NCI-H1436 (cell line): ENCODE measurements at regions not wholly inside any gene's neighbourhood (a gene's known extent, or its start where the extent isn't known, plus 50 kb on each side); places are given as distances from the start of the nearest gene placed in this dataset.
"Not testable (repeated sequence)": the region's sequence is repeated elsewhere in the genome, so short reads cannot be mapped to it uniquely, and the experiment has no call there.

Source experiments
- DNase-seq: peaks from one replicate; lab custom pipeline; 2025; lab: John Stamatoyannopoulos, UW

- not testable (repeated sequence) for DNase-seq
Observed at GRCh38 chr1:56118676-56119075, 460.7 kb downstream of the PLPP3 start.

GRCh38 chr1:56115701-56116100 is 463.7 kb downstream of the PLPP3 start:
- no peak for DNase-seq

GRCh38 chr1:56113679-56114078 is 465.7 kb downstream of the PLPP3 start:
- DNase-seq, result no peak

DNA sequence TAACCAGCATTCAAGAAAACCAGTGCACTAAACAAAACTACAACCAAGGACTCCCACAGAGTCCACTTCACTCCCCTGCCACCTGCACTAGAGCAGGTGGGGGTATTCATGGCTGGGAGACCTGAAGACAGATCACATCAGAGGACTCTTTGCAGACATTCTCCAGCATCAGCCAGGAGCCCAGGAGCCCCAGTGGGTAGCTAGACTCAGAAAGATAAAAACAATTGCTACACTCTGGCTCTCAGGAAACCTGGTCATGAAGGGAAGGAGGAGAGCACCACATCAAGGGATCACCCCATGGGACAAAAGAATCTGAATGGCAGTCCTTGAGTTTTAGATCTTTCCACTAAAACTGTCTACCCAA is 472.1 kb downstream of the PLPP3 start:
- no peak for DNase-seq

GRCh38 chr1:56106531-56107274 is 472.7 kb downstream of the PLPP3 start:
- no peak for DNase-seq

GRCh38 chr1:56105397-56105796 is 474.0 kb downstream of the PLPP3 start:
- DNase-seq, result no peak

- no peak for DNase-seq
Observed at GRCh38 chr1:56099766-56100265, 479.5 kb downstream of the PLPP3 start.

- DNase-seq, result no peak
Observed at GRCh38 chr1:56098946-56099345, 480.4 kb downstream of the PLPP3 start.

- DNase-seq, result no peak
Observed at GRCh38 chr1:56097713-56098112, 481.6 kb downstream of the PLPP3 start.

- DNase-seq, result no peak
Observed at GRCh38 chr1:56095696-56096665, 483.4 kb downstream of the PLPP3 start.

- DNase-seq, result no peak
Observed at GRCh38 chr1:56094168-56094567, 485.2 kb downstream of the PLPP3 start.

- DNase-seq, result no peak
Observed at GRCh38 chr1:56092684-56093570, 486.4 kb downstream of the PLPP3 start.

- not testable (repeated sequence) for DNase-seq
Observed at GRCh38 chr1:56089826-56090225, 489.5 kb downstream of the PLPP3 start.

GRCh38 chr1:56084246-56084645 is 495.1 kb downstream of the PLPP3 start:
- DNase-seq, result no peak

GRCh38 chr1:56081736-56082135 is 497.6 kb downstream of the PLPP3 start:
- DNase-seq, result no peak

GRCh38 chr1:56081173-56081572 is 498.2 kb downstream of the PLPP3 start:
- DNase-seq, result no peak

DNA sequence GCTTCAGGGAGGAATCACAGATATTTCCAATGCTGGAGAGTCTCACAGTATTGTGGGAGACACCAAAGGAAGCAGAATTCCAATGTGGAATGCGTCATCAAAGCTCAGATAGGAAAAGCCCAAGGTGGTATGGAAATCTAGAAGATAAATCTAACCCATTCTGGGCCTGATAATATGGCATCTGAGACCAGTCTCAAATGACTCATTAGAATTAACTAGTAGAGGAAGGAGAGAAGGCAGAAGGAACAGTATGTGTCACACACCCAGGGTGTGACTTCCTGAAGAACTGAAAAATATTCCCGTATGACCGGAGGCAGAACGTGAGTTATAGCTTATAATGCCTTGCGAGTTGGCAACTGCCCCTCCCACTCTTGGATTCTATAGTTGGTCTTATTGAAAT is 499.2 kb downstream of the PLPP3 start:
- no peak for DNase-seq

- DNase-seq, result no peak
Observed at GRCh38 chr1:56079391-56079790, 500.0 kb downstream of the PLPP3 start.

DNA sequence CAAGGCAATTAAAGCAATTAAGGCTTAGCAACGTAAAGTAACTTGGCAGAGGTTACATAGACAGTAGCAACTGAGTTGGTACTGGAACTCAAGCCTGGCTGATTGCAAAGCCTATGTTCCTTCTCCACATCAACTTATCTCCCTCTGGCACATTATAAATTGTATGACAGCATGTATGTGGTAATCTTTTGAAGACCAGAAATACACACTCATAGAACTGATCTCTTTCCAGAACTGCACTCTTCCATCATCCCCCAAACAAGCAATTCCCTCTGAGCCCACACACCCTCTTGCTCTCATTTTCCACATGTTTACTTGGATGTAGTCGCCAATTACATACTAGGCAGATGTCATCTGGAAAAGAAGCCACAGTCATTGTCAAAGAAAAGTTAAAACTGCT is 502.2 kb downstream of the PLPP3 start:
- DNase-seq, result no peak

- no peak for DNase-seq
Observed at GRCh38 chr1:56074007-56074651, 505.2 kb downstream of the PLPP3 start.

DNA sequence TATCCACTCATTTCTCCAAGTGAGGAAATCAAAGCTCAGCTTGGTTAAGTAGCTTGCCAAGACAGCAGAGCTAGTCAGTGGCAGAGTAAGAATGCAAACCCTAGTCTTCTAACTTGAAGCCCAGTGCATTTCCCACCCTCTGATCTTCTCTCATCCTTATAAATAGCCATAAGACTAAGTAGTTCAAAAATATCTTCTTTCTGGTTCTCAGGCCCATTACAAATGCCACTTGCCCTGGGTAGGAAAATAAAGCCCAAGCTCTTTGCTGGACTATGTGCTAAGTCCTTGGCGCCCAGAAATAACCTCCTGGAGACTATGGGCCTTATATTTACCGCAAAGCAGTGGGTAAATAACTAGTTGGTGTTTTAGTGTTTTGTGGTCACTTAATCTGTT is 505.8 kb downstream of the PLPP3 start:
- DNase-seq, result no peak
